AG04450 (cell line): ENCODE measurements at regions not wholly inside any gene's neighbourhood (a gene's known extent, or its start where the extent isn't known, plus 50 kb on each side); places are given as distances from the start of the nearest gene placed in this dataset.

Experiments
- CTCF ChIA-PET: fragments of 300-600, 350-600 bp; formaldehyde crosslinking; extraction: SDS; loops from one replicate; lab custom pipeline; 2022; ENCODE audit warnings: antibody characterized with exemption, inconsistent platforms; lab: Charles Lee
- POLR2A ChIA-PET: fragments of 350-600 bp; formaldehyde crosslinking; extraction: SDS; loops from one replicate; lab custom pipeline; 2021; ENCODE audit warnings: antibody characterized with exemption, inconsistent platforms; lab: Yijun Ruan, JAX
- DNase-seq: peaks from one replicate; pipeline ENCODE4 v3.0.0-alpha.2; 2011; ENCODE audit warnings: low read depth, low spot score
- H3K27ac ChIP-seq: one replicate; pipeline ENCODE4 v1.5.1; 2012; ENCODE audit warnings: low read depth, low read length, control low read depth
- H3K27me3 ChIP-seq: one replicate; pipeline ENCODE4 v1.6.0; 2012; ENCODE audit warnings: low read length; ENCODE audit not compliant: control insufficient read depth, insufficient read depth
- H3K4me3 ChIP-seq: 2 replicates; pipeline ENCODE4 v1.5.1; 2011; ENCODE audit warnings: mild to moderate bottlenecking, low read depth, low read length, control low read depth
- H3K9me3 ChIP-seq: 2 replicates; pipeline ENCODE4 v1.5.1; 2012; ENCODE audit warnings: low read length; ENCODE audit not compliant: control insufficient read depth, insufficient read depth
- TF ChIP-seq, protein P1 (sequence below): IDR thresholded peaks from 2 replicates; pipeline ENCODE4 v1.5.1; 2011; ENCODE audit warnings: low read depth, low read length, control low read depth, inconsistent platforms

DNA sequence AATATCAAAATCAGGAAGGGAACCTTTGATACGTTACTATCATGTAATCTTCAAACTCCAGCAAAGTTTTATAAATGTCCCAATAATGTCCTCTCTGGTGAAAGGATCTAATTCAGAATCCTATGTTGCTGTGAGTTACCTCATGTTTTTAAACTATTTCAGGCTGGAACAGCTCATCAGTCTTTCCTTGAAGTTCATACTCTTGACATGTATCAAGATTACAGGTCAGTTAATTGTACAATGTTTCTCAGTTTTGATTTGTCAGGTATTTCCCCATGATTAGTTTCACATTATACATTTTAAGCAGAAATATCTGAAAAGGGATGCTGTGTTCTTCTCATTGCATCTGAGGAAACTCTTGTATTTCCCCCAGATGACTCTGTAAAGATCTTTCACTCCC lies 136.5 kb upstream of the HS3ST1 start:
- Histone ChIP-seq H3K4me3 (no peak overlapping the region), H3K27ac (no peak overlapping the region), H3K9me3 (no peaks in the 10 kb centered on the region), H3K27me3 (no peaks in the 10 kb centered on the region)
- POLR2A ChIA-PET, result no interaction called here
- no peak for DNase-seq
- CTCF ChIA-PET, result no interaction called here
- TF ChIP-seq, protein P1, sequence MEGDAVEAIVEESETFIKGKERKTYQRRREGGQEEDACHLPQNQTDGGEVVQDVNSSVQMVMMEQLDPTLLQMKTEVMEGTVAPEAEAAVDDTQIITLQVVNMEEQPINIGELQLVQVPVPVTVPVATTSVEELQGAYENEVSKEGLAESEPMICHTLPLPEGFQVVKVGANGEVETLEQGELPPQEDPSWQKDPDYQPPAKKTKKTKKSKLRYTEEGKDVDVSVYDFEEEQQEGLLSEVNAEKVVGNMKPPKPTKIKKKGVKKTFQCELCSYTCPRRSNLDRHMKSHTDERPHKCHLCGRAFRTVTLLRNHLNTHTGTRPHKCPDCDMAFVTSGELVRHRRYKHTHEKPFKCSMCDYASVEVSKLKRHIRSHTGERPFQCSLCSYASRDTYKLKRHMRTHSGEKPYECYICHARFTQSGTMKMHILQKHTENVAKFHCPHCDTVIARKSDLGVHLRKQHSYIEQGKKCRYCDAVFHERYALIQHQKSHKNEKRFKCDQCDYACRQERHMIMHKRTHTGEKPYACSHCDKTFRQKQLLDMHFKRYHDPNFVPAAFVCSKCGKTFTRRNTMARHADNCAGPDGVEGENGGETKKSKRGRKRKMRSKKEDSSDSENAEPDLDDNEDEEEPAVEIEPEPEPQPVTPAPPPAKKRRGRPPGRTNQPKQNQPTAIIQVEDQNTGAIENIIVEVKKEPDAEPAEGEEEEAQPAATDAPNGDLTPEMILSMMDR, result no peak

DNA sequence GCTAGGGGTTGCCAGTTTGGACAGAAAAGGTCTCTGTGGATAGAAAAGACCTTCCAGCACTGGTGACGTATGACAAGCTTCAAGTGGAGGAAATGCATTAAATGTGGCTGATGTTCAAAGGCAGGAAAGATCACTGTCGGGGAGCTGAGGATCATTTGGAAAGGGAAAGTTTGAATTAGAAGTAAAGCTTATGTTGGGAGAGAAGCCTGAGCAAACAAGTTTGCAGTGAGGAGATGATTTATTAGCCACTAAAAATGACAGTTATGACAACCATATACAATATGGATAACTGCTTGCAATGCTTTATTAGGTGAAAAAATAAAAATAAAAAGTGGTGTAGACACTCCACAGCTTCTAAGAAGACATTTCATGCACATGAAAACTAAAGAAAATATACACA lies 135.3 kb upstream of the HS3ST1 start:
- ChIA-PET CTCF (no interaction called here), POLR2A (no interaction called here)
- no peaks in the 10 kb centered on the region for H3K9me3 ChIP-seq
- DNase-seq, result no peak
- no peak overlapping the region for H3K27ac ChIP-seq
- TF ChIP-seq, protein P1, result no peak
- no peaks in the 10 kb centered on the region for H3K27me3 ChIP-seq
- H3K4me3 ChIP-seq, result no peak overlapping the region

DNA sequence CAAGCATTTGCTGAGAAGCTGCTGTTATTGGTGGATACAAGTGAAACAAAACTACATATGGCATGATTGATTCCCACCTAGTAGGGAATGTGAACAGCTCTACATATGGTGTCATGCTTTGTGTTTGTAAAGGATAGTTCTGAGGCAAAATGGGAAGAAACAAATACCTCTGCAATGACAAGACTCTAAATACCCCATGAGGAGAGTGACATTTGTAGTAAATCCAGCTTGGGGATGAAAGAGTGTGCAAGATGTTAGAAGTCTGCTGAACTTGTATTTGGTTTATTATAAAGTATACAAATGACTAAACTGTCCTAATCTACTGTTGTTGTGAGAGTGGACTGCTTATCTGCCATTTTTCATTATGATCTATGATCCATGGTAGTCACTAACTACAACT lies 120.8 kb upstream of the HS3ST1 start:
- H3K9me3 ChIP-seq, result no peaks in the 10 kb centered on the region

DNA sequence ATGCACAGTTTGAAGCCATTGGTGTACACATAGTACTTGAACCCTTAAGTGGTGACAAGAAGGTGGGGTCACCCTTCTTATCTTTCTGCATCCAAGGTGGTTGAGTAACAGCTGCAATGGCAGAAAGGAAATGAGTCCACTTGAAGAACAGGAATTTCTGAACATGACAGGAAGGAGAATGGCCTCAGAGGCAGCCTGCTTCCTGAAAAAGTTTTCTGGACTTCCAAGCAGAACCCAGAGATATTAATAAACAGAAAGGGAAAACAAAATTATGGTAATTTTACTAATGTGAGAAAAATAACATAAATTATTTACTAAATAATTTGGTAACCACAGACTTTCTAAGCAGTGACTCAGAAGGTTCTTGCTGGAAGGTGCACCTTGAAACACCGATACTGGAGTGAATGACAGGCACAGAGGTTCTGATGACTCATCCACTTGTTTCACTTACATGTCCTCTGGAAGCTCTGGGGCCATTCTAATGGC lies 119.9 kb upstream of the HS3ST1 start:
- POLR2A ChIA-PET, result no interaction called here
- no peak for DNase-seq
- Histone ChIP-seq H3K9me3 (no peaks in the 10 kb centered on the region), H3K27ac (no peak overlapping the region), H3K27me3 (no peaks in the 10 kb centered on the region), H3K4me3 (no peak overlapping the region)
- TF ChIP-seq, protein P1, result no peak
- CTCF ChIA-PET, result no interaction called here

More for the DNA sequence above, 120.8 kb upstream of the HS3ST1 start:
- H3K4me3 ChIP-seq, result no peak overlapping the region
- ChIA-PET POLR2A (no interaction called here), CTCF (no interaction called here)
- H3K27me3 ChIP-seq, result no peaks in the 10 kb centered on the region
- no peak overlapping the region for H3K27ac ChIP-seq
- DNase-seq, result peak; percentile 46
- TF ChIP-seq, protein P1, result no peak

DNA sequence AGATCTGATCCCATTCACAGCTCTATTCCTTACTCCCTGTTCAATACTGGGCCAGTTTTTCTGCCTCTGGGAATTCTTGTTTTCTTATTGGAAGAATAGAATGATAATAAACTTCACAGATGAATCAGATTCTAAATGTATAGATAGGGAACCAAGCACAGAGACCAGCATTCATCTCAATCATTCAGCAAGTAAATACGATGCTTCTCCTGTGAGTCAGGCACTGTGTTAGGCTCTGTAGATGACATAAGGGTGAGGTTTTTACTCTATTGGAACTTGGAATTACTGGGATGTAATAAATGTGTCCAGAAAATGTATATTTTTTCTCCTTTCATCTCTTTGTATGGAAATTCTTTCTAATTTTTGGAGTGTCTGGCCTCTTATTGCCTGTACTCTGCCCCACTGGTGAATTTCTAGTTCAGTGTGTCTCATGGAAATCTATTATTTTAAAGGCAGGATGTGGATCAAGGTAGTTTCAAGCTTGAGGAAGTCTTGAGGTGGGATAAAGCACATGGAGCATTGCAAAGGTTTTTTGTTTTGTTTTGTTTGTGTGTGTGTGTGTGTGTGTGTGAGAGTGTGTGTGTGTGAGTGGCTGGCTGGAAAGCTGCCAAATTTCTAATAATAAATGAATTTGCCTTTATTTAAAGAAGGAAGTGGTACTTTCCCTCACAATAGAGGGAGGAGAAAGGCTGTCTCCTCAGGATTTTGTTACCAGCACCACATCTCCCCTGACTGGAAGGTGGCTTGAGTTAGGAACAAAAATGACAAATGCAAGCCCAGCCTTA lies 117.9 kb upstream of the HS3ST1 start:
- H3K9me3 ChIP-seq, result no peaks in the 10 kb centered on the region
- TF ChIP-seq, protein P1, result no peak
- no peak overlapping the region for H3K27ac ChIP-seq
- ChIA-PET POLR2A (no interaction called here), CTCF (no interaction called here)
- no peaks in the 10 kb centered on the region for H3K27me3 ChIP-seq
- H3K4me3 ChIP-seq, result no peak overlapping the region
- DNase-seq, result no peak
